ENCODE measurements at regions not wholly inside any gene's neighbourhood (a gene's known extent, or its start where the extent isn't known, plus 50 kb on each side); places are given as distances from the start of the nearest gene placed in this dataset.

GRCh38 chr13:84038001-84038400 lies 155.7 kb upstream of the SLITRK1 start:
- DNase-seq (ENCODE audit: low read depth), result no peak

- no peak for DNase-seq (ENCODE audit: low read depth)
Observed at GRCh38 chr13:84032116-84032515, 149.8 kb upstream of the SLITRK1 start.

- no peak for DNase-seq (ENCODE audit: low read depth)
Observed at GRCh38 chr13:84031120-84031519, 148.8 kb upstream of the SLITRK1 start.

GRCh38 chr13:84029396-84029795 lies 147.1 kb upstream of the SLITRK1 start:
- DNase-seq (ENCODE audit: low read depth), result no peak

- DNase-seq (ENCODE audit: low read depth), result no peak
Observed at GRCh38 chr13:84025824-84026223, 143.6 kb upstream of the SLITRK1 start.

GRCh38 chr13:83996415-83996814 lies 114.1 kb upstream of the SLITRK1 start:
- no peak for DNase-seq (ENCODE audit: low read depth)

- no peak for DNase-seq (ENCODE audit: low read depth)
Observed at GRCh38 chr13:83995930-83996329, 113.7 kb upstream of the SLITRK1 start.

- DNase-seq (ENCODE audit: low read depth), result no peak
Observed at GRCh38 chr13:83992566-83993358, 110.5 kb upstream of the SLITRK1 start.

- DNase-seq (ENCODE audit: low read depth), result no peak
Observed at GRCh38 chr13:83987394-83987793, 105.1 kb upstream of the SLITRK1 start.

- no peak for DNase-seq (ENCODE audit: low read depth)
Observed at GRCh38 chr13:83984793-83985192, 102.5 kb upstream of the SLITRK1 start.

GRCh38 chr13:83980331-83980730 lies 98.1 kb upstream of the SLITRK1 start:
- DNase-seq (ENCODE audit: low read depth), result no peak

GRCh38 chr13:83975655-83976165 lies 93.4 kb upstream of the SLITRK1 start:
- DNase-seq (ENCODE audit: low read depth), result no peak

- no peak for DNase-seq (ENCODE audit: low read depth)
Observed at GRCh38 chr13:83958531-83958930, 76.3 kb upstream of the SLITRK1 start.

- no peak for DNase-seq (ENCODE audit: low read depth)
Observed at GRCh38 chr13:83955011-83955410, 72.7 kb upstream of the SLITRK1 start.

GRCh38 chr13:83953916-83954315 lies 71.6 kb upstream of the SLITRK1 start:
- DNase-seq (ENCODE audit: low read depth), result no peak

- no peak for DNase-seq (ENCODE audit: low read depth)
Observed at GRCh38 chr13:83950293-83950692, 68.0 kb upstream of the SLITRK1 start.

- no peak for DNase-seq (ENCODE audit: low read depth)
Observed at GRCh38 chr13:83943530-83944279, 61.4 kb upstream of the SLITRK1 start.

GRCh38 chr13:83941701-83942335 lies 59.5 kb upstream of the SLITRK1 start:
- no peak for DNase-seq (ENCODE audit: low read depth)

GRCh38 chr13:83940742-83941141 lies 58.5 kb upstream of the SLITRK1 start:
- no peak for DNase-seq (ENCODE audit: low read depth)

- no peak for DNase-seq (ENCODE audit: low read depth)
Observed at GRCh38 chr13:83937579-83937978, 55.3 kb upstream of the SLITRK1 start.

GRCh38 chr13:83935566-83935965 lies 53.3 kb upstream of the SLITRK1 start:
- no peak for DNase-seq (ENCODE audit: low read depth)
